ENCODE measurements at regions not wholly inside any gene's neighbourhood (a gene's known extent, or its start where the extent isn't known, plus 50 kb on each side); places are given as distances from the start of the nearest gene placed in this dataset.
A peak's percentile ranks its signal among the peaks of the same experiment; 100 is the strongest.

DNA sequence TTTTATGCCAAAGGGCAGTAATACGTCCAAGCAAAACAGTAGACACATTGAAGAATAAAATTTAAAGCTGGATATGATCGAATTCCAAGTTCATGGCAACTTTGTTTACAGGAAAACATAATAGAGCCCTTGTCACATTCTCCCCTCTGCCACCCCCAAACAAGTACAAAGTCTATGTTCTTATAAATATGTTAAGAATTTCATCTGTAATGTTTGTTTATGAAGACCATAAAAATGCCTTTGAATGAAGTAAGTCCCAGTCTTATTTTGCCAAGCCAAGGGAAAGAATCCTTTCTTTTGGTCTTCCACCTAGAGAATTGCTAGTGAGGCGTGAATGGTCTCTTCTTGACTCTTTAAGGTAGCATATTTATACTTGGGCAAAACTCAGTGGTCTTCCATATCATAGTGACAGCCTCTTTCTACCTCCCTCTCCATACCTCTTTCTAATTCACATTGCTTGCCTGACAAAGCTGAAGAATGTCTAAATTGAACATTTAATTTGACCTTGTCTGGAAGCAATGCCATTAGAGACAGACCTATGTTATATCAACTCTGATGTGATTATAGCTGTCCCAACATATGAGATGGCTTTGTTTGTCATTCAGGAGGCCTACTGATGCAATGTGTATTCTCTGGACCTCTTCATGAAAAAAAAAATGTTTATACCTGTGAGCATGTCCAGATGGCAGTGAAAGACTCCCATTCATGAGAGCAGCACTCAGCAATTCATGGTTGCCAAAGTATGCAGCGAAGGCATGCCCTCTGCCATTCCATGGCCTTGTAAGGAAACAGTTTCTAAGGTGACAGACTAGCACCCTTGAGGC is 70.6 kb upstream of the CCN2 start (continued):
- TF ChIP-seq ZNF574 (CRISPR knock-in tag; IDR thresholded peaks at IDR 0.05) (no peak), GLMP (CRISPR knock-in tag; IDR thresholded peaks at IDR 0.05; ENCODE audit: borderline replicate concordance) (no peak), ZNF367 (CRISPR knock-in tag; IDR thresholded peaks at IDR 0.05; ENCODE audit: borderline replicate concordance) (no peak), ZNF747 (CRISPR knock-in tag; IDR thresholded peaks at IDR 0.05; ENCODE audit: borderline replicate concordance) (no peak), ARNT (IDR thresholded peaks at IDR 0.05) (no peak), HNF4G (IDR thresholded peaks at IDR 0.05; ENCODE audit: borderline replicate concordance, low read depth, low read length) (peak; percentile 5; the same call in 1 of the 2 replicates), HNF4G (CRISPR knock-in tag; IDR thresholded peaks at IDR 0.05; ENCODE audit: borderline replicate concordance, low read depth) (no peak), ZNF3 (CRISPR knock-in tag; IDR thresholded peaks at IDR 0.05) (no peak), SNAPC2 (CRISPR knock-in tag; IDR thresholded peaks at IDR 0.05) (no peak), E2F2 (CRISPR knock-in tag; IDR thresholded peaks at IDR 0.05; ENCODE audit: borderline replicate concordance) (no peak), KAT2B (IDR thresholded peaks at IDR 0.05; ENCODE audit: borderline replicate concordance, low read depth, low read length) (no peak), NBN (conservative IDR thresholded peaks at IDR 0.05) (no peak), MNT (IDR thresholded peaks at IDR 0.05) (no peak), ZNF724P (CRISPR knock-in tag; IDR thresholded peaks at IDR 0.05; ENCODE audit: borderline replicate concordance) (no peak), ZNF33A (CRISPR knock-in tag; IDR thresholded peaks at IDR 0.05; ENCODE audit: borderline replicate concordance) (no peak), NKX3-1 (CRISPR knock-in tag; IDR thresholded peaks at IDR 0.05) (no peak), KLF6 (CRISPR knock-in tag; IDR thresholded peaks at IDR 0.05) (0 out of 2 replicates have a peak, but pooled peaks have one; percentile 57)
- TF ChIP-seq, protein P1, sequence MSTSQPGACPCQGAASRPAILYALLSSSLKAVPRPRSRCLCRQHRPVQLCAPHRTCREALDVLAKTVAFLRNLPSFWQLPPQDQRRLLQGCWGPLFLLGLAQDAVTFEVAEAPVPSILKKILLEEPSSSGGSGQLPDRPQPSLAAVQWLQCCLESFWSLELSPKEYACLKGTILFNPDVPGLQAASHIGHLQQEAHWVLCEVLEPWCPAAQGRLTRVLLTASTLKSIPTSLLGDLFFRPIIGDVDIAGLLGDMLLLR (CRISPR knock-in tag; IDR thresholded peaks at IDR 0.05): no peak
- TF ChIP-seq, protein P2, sequence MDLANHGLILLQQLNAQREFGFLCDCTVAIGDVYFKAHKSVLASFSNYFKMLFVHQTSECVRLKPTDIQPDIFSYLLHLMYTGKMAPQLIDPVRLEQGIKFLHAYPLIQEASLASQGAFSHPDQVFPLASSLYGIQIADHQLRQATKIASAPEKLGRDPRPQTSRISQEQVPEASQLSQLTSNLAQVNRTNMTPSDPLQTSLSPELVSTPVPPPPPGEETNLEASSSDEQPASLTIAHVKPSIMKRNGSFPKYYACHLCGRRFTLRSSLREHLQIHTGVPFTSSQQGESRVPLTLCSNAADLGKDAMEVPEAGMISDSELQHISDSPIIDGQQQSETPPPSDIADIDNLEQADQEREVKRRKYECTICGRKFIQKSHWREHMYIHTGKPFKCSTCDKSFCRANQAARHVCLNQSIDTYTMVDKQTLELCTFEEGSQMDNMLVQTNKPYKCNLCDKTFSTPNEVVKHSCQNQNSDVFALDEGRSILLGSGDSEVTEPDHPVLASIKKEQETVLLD (CRISPR knock-in tag; IDR thresholded peaks at IDR 0.05; ENCODE audit: low read depth): no peak
- TF ChIP-seq, protein P3, sequence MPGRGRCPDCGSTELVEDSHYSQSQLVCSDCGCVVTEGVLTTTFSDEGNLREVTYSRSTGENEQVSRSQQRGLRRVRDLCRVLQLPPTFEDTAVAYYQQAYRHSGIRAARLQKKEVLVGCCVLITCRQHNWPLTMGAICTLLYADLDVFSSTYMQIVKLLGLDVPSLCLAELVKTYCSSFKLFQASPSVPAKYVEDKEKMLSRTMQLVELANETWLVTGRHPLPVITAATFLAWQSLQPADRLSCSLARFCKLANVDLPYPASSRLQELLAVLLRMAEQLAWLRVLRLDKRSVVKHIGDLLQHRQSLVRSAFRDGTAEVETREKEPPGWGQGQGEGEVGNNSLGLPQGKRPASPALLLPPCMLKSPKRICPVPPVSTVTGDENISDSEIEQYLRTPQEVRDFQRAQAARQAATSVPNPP (CRISPR knock-in tag; IDR thresholded peaks at IDR 0.05): no peak

All from HepG2 (cell line).